Thyroid gland (tissue), 4 donors: ENCODE measurements at regions not wholly inside any gene's neighbourhood (a gene's known extent, or its start where the extent isn't known, plus 50 kb on each side); places are given as distances from the start of the nearest gene placed in this dataset.

ENCODE experiments used
- POLR2A ChIP-seq, 2 donors: fragments of 450-650 bp; IDR thresholded peaks; one replicate each; pipeline ENCODE4 v1.6.1; 2017; ENCODE audit warnings: antibody characterized with exemption in 2 of 2, mild to moderate bottlenecking in 2 of 2, moderate library complexity in 1 of 2
- TF ChIP-seq, protein P1 (sequence below), 6 experiments: fragments of 200-600 bp in 3 of 6; fragments of 450-650 bp in 3 of 6; sonication (generic) in 3 of 6; IDR thresholded peaks; one replicate each; pipeline ENCODE4 v1.5.1; 2016 to 2019; ENCODE audit warnings: antibody characterized with exemption in 6 of 6, mild to moderate bottlenecking in 2 of 6, inconsistent platforms in 1 of 6, moderate library complexity in 1 of 6

DNA sequence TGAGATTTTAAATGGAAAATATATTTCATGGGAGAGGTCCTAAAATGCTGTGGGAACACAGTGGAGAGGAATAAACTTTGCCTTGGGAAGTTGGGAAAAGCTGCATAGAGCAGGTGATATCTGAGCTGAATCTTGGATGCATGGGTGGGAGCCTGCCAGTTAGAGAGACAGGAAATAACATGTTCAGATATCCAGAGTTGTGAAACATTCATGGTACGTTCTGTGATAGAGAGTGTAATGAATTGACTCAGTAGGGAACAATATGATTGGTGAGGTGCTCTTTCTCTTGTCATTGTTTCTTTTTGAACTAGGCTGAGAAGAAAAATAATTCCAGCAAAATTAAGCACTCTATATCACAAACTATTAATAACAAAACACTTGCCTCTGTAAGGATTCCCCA lies 72.8 kb downstream of the RPS12 start:
- TF ChIP-seq, protein P1, sequence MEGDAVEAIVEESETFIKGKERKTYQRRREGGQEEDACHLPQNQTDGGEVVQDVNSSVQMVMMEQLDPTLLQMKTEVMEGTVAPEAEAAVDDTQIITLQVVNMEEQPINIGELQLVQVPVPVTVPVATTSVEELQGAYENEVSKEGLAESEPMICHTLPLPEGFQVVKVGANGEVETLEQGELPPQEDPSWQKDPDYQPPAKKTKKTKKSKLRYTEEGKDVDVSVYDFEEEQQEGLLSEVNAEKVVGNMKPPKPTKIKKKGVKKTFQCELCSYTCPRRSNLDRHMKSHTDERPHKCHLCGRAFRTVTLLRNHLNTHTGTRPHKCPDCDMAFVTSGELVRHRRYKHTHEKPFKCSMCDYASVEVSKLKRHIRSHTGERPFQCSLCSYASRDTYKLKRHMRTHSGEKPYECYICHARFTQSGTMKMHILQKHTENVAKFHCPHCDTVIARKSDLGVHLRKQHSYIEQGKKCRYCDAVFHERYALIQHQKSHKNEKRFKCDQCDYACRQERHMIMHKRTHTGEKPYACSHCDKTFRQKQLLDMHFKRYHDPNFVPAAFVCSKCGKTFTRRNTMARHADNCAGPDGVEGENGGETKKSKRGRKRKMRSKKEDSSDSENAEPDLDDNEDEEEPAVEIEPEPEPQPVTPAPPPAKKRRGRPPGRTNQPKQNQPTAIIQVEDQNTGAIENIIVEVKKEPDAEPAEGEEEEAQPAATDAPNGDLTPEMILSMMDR (IDR thresholded peaks at IDR 0.05) = no peak
- no peak for TF ChIP-seq POLR2A (IDR thresholded peaks at IDR 0.05)
